HEK293 (cell line): ENCODE measurements at regions not wholly inside any gene's neighbourhood (a gene's known extent, or its start where the extent isn't known, plus 50 kb on each side); places are given as distances from the start of the nearest gene placed in this dataset.

Source experiments
- ATF2 ChIP-seq: fragments of 450-650 bp; formaldehyde crosslinking; IDR thresholded peaks from 2 replicates; pipeline ENCODE4 v1.5.1; 2016; ENCODE audit warnings: missing biosample characterization, missing genetic modification characterization, low read depth
- CTCF ChIP-seq: fragments of 450-650 bp; formaldehyde crosslinking; IDR thresholded peaks from 2 replicates; pipeline ENCODE4 v1.5.1; 2016; ENCODE audit warnings: missing biosample characterization, missing genetic modification characterization
- FEZF1 ChIP-seq: fragments of 450-650 bp; formaldehyde crosslinking; IDR thresholded peaks from 2 replicates; pipeline ENCODE4 v1.5.1; 2016; ENCODE audit warnings: missing biosample characterization, missing genetic modification characterization
- KLF16 ChIP-seq: fragments of 450-650 bp; formaldehyde crosslinking; IDR thresholded peaks from 2 replicates; pipeline ENCODE4 v1.5.1; 2017; ENCODE audit warnings: missing biosample characterization, missing genetic modification characterization
- OSR2 ChIP-seq: fragments of 450-650 bp; formaldehyde crosslinking; IDR thresholded peaks from 2 replicates; pipeline ENCODE4 v1.5.1; 2016; ENCODE audit warnings: missing biosample characterization, missing genetic modification characterization
- REST ChIP-seq: fragments of 450-650 bp; formaldehyde crosslinking; IDR thresholded peaks from 2 replicates; pipeline ENCODE4 v1.5.1; 2016; ENCODE audit warnings: missing biosample characterization, missing genetic modification characterization
- ZBTB1 ChIP-seq: fragments of 450-650 bp; formaldehyde crosslinking; IDR thresholded peaks from 2 replicates; pipeline ENCODE4 v1.5.1; 2016; ENCODE audit warnings: missing biosample characterization, missing genetic modification characterization
- ZBTB10 ChIP-seq: fragments of 450-650 bp; formaldehyde crosslinking; IDR thresholded peaks from 2 replicates; pipeline ENCODE4 v1.5.1; 2016; ENCODE audit warnings: missing biosample characterization, missing genetic modification characterization
- ZBTB11 ChIP-seq: fragments of 450-650 bp; formaldehyde crosslinking; conservative IDR thresholded peaks from 2 replicates; pipeline ENCODE4 v1.5.1; 2016; ENCODE audit warnings: low read depth, missing biosample characterization, missing genetic modification characterization

- TF ChIP-seq ZBTB1 (tag by site-specific recombination): no peak
- no peak for TF ChIP-seq ZBTB11
- TF ChIP-seq KLF16: no peak
- TF ChIP-seq REST (tag by site-specific recombination): no peak
- no peak for TF ChIP-seq ZBTB10 (tag by site-specific recombination)
- TF ChIP-seq ATF2 (tag by site-specific recombination): no peak
- TF ChIP-seq FEZF1: no peak
- no peak for TF ChIP-seq CTCF (tag by site-specific recombination)
- no peak for TF ChIP-seq OSR2 (tag by site-specific recombination)
Observed at GRCh38 chr15:69973880-69974279, 123.8 kb downstream of the TLE3 start.
